Vagina (tissue), 2 donors: ENCODE measurements at regions not wholly inside any gene's neighbourhood (a gene's known extent, or its start where the extent isn't known, plus 50 kb on each side); places are given as distances from the start of the nearest gene placed in this dataset.

Experiments used
- DNase-seq, 2 donors: peaks; one replicate each; pipeline ENCODE4 v3.0.0-alpha.2; 2017; ENCODE audit errors: extremely low spot score in 2 of 2
- H3K27ac ChIP-seq: fragments of 200-600 bp; sonication (generic); one replicate; pipeline ENCODE4 v1.5.1; 2019
- H3K27me3 ChIP-seq: fragments of 200-600 bp; sonication (generic); one replicate; pipeline ENCODE4 v1.5.1; 2019
- H3K36me3 ChIP-seq, 2 donors: fragments of 200-600 bp; sonication (generic); one replicate each; pipeline ENCODE4 v1.5.1; 2017 to 2019
- H3K4me1 ChIP-seq: fragments of 200-600 bp; sonication (generic); one replicate; pipeline ENCODE4 v1.5.1; 2019
- H3K4me3 ChIP-seq, 2 donors: fragments of 200-600 bp; sonication (generic); 1 replicate in 1 of 2; 2 replicates in 1 of 2; pipeline ENCODE4 v1.5.1; 2016 to 2019
- H3K9me3 ChIP-seq: fragments of 200-600 bp; sonication (generic); one replicate; pipeline ENCODE4 v1.5.1; 2019
- POLR2A ChIP-seq, 2 donors: fragments of 450-650 bp; IDR thresholded peaks; one replicate each; pipeline ENCODE4 v1.6.1; 2017; ENCODE audit warnings: antibody characterized with exemption in 2 of 2, mild to moderate bottlenecking in 2 of 2, moderate library complexity in 2 of 2
- POLR2AphosphoS5 ChIP-seq, 2 donors: sonication (generic); formaldehyde crosslinking; IDR thresholded peaks; one replicate each; pipeline ENCODE4 v1.9.0; 2017; ENCODE audit warnings: antibody characterized with exemption in 2 of 2, mild to moderate bottlenecking in 2 of 2, low read depth in 1 of 2; ENCODE audit not compliant: insufficient read depth in 1 of 2
- intact Hi-C: fragments of 100-400 bp; cut with DNase I; formaldehyde crosslinking; loops from one replicate; pipeline ENCODE4 v1.15.1; 2023
- TF ChIP-seq, protein P1 (sequence below), 3 experiments: fragments of 450-650 bp in 2 of 3; fragments of 200-600 bp in 1 of 3; sonication (generic) in 1 of 3; IDR thresholded peaks; one replicate each; pipeline ENCODE4 v1.5.1; 2017 to 2019; ENCODE audit warnings: antibody characterized with exemption in 3 of 3, mild to moderate bottlenecking in 2 of 3, moderate library complexity in 2 of 3

DNA sequence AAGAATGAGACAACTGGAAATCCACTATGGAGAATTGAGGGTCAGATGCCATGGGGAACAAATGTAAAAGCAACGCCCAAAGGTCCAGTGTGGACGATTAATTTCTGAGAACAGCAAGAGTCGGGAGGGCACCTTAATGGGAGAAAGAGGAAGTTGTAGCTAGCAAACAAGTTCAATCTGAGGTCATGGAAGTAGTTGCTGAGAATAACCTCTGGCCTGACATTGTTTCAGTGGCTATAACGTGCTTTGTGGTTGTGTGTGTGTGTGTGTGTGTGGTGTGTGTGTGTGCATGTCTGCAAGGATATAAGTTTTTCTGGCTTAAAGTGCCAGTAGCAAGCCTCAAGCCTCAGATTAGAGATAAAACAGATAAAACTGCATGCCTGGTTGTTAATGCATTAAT is 1630.1 kb upstream of the TENM4 start:
- intact Hi-C loops, result no loop called here

DNA sequence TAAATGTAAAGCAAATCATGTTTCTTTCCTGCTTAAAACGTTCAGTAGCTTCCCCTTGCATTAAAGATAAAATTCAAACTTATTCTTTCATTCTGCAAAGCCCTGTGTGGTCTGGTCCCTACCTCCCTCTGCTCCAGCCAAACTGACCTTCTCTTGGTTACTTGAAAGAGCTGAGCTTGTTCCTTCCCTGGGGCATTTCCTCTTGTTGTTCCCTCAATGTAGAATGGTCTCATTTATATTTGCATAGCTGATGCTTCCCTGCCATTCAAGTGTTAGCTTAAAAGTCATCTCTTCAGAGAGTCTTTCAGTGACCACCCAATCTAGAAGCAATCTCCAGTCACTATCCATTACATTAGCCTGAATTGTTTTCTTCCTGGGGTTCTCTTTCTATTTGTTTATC is 1618.5 kb upstream of the TENM4 start:
- H3K27ac ChIP-seq, result no peak overlapping the region
- H3K36me3 ChIP-seq, result no peaks in the 10 kb centered on the region
- no peaks in the 10 kb centered on the region for H3K9me3 ChIP-seq
- intact Hi-C loops, result no loop called here
- H3K27me3 ChIP-seq, result no peaks in the 10 kb centered on the region
- DNase-seq, result no peak
- no peak overlapping the region for H3K4me3 ChIP-seq
- TF ChIP-seq, protein P1, sequence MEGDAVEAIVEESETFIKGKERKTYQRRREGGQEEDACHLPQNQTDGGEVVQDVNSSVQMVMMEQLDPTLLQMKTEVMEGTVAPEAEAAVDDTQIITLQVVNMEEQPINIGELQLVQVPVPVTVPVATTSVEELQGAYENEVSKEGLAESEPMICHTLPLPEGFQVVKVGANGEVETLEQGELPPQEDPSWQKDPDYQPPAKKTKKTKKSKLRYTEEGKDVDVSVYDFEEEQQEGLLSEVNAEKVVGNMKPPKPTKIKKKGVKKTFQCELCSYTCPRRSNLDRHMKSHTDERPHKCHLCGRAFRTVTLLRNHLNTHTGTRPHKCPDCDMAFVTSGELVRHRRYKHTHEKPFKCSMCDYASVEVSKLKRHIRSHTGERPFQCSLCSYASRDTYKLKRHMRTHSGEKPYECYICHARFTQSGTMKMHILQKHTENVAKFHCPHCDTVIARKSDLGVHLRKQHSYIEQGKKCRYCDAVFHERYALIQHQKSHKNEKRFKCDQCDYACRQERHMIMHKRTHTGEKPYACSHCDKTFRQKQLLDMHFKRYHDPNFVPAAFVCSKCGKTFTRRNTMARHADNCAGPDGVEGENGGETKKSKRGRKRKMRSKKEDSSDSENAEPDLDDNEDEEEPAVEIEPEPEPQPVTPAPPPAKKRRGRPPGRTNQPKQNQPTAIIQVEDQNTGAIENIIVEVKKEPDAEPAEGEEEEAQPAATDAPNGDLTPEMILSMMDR (IDR thresholded peaks at IDR 0.05), result no peak
- TF ChIP-seq POLR2A (IDR thresholded peaks at IDR 0.05) (no peak), POLR2AphosphoS5 (IDR thresholded peaks at IDR 0.05; ENCODE audit: insufficient read depth in 1 of 2, low read depth in 1 of 2) (no peak)
- no peaks in the 10 kb centered on the region for H3K4me1 ChIP-seq

More for the DNA sequence above, 1630.1 kb upstream of the TENM4 start:
- no peaks in the 10 kb centered on the region for H3K36me3 ChIP-seq
- no peak overlapping the region for H3K27ac ChIP-seq
- peaks cover 5% of the 10 kb centered on the region for H3K4me1 ChIP-seq
- DNase-seq, result no peak
- TF ChIP-seq, protein P1 (IDR thresholded peaks at IDR 0.05), result no peak
- TF ChIP-seq POLR2A (IDR thresholded peaks at IDR 0.05) (no peak), POLR2AphosphoS5 (IDR thresholded peaks at IDR 0.05; ENCODE audit: insufficient read depth in 1 of 2, low read depth in 1 of 2) (no peak)
- no peaks in the 10 kb centered on the region for H3K9me3 ChIP-seq
- no peak overlapping the region for H3K4me3 ChIP-seq
- H3K27me3 ChIP-seq, result no peaks in the 10 kb centered on the region

DNA sequence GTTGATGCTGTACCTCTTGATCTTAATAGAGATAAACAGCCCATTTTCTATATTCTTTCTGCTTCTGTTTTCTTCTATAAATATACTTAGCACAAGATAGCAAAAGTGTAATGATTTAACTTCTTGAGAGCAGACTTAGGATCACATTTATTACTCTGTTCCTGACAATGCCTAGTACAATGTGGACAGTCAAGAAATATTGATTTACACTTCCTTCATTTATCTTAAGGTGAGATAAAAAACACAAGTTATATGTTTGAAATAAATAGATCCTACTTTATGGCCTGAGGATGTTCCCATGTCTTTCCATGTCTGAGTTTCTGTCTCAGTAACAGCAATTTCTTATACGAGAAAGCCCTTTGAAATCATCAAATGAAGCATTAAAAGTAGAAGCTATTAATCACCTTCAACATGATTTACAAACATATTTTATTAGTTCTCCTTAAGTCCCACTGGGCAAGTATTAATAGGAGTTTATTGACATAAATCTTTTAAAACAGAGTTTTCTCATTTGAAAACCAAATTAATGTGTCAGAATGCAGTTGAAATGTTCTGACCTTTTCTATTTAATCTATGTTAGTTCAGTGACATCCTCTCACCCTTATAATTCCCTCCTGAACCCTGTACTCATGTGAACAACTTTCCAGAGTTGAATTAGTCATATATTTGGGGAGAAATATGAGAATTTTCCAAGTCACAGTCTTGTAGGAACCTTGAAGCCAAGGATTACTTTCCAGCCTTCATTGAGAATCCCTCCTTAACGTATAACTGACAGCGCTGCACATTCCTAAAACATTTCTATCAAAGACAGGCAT is 1611.7 kb upstream of the TENM4 start:
- H3K36me3 ChIP-seq, result no peaks in the 10 kb centered on the region
- no peak for DNase-seq

DNA sequence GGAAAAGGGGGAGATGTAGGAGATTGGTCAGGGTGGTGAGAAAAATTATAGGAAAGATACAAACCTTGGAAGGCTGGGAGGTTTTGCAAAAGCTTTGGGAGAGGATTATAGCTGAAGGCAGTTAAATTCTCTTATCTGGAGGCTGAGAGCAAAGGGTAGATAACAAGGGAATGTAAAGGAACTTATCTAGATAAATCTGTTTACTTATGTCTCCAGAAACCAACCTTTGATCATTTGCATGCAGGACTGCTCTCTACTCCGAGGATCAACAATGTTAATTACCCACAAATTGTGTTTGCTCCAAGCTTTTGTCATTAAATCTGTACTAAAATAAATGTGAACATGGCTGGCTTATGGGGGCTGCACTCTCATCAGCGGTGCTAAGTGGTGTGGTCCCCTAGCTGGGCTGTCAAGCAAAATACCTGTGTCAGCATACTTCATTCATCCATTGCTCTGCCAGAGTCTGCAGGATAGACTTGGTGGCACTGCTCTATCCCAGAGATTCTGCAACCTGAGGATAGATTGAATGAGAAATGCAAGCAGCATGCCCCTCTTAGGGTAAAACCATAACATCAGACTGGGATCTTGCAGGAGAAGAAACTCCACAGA is 1599.2 kb upstream of the TENM4 start:
- intact Hi-C loops, result no loop called here
- H3K36me3 ChIP-seq, result no peaks in the 10 kb centered on the region
- no peak overlapping the region for H3K27ac ChIP-seq
- H3K4me1 ChIP-seq, result no peaks in the 10 kb centered on the region
- no peak for DNase-seq
- TF ChIP-seq POLR2AphosphoS5 (IDR thresholded peaks at IDR 0.05; ENCODE audit: insufficient read depth in 1 of 2, low read depth in 1 of 2), result no peak
- no peak for TF ChIP-seq POLR2A (IDR thresholded peaks at IDR 0.05)
- TF ChIP-seq, protein P1 (IDR thresholded peaks at IDR 0.05), result no peak
- no peak overlapping the region for H3K4me3 ChIP-seq
- no peaks in the 10 kb centered on the region for H3K9me3 ChIP-seq
- no peaks in the 10 kb centered on the region for H3K27me3 ChIP-seq

More for the DNA sequence above, 1611.7 kb upstream of the TENM4 start:
- no peak overlapping the region for H3K4me3 ChIP-seq
- TF ChIP-seq, protein P1 (IDR thresholded peaks at IDR 0.05), result no peak
- TF ChIP-seq POLR2A (IDR thresholded peaks at IDR 0.05) (no peak), POLR2AphosphoS5 (IDR thresholded peaks at IDR 0.05; ENCODE audit: insufficient read depth in 1 of 2, low read depth in 1 of 2) (no peak)
- H3K27me3 ChIP-seq, result no peaks in the 10 kb centered on the region
- no peaks in the 10 kb centered on the region for H3K9me3 ChIP-seq
- intact Hi-C loops, result no loop called here
- no peak overlapping the region for H3K27ac ChIP-seq
- no peaks in the 10 kb centered on the region for H3K4me1 ChIP-seq
